IMR-90 (cell line): ENCODE measurements at regions not wholly inside any gene's neighbourhood (a gene's known extent, or its start where the extent isn't known, plus 50 kb on each side); places are given as distances from the start of the nearest gene placed in this dataset.
"Not testable (repeated sequence)": the region's sequence is repeated elsewhere in the genome, so short reads cannot be mapped to it uniquely, and the experiment has no call there.

ENCODE experiments used
- ATAC-seq: fragments of 200-7000 bp; cut with Tn5 transposase; 2 replicates; pipeline ENCODE4 v1.9.1; 2020; ENCODE audit warnings: low read depth, mild to moderate bottlenecking, moderate library complexity
- BruUV-seq: library from RNA; stranded (reverse); fragments of 400-500 nt; replicated peaks from 2 replicates; lab custom pipeline; 2021; lab: Mats Ljungman, UMichigan
- CTCF ChIA-PET: fragments of 300-600 bp; formaldehyde crosslinking; extraction: SDS; loops from one replicate; lab custom pipeline; 2021; ENCODE audit warnings: antibody characterized with exemption; lab: Yijun Ruan, JAX
- POLR2A ChIA-PET: fragments of 300-600 bp; sonication (Branson Sonifier 250); formaldehyde crosslinking; loops from one replicate; lab custom pipeline; 2022; ENCODE audit warnings: antibody characterized with exemption; ENCODE audit not compliant: unreplicated experiment; lab: Charles Lee
- DNase-seq: peaks from one replicate; pipeline ENCODE4 v3.0.0; 2013
- H2AFZ ChIP-seq: replicated peaks from 2 replicates; pipeline ENCODE3; 2013; ENCODE audit warnings: low read length, mild to moderate bottlenecking; ENCODE audit not compliant: poor library complexity
- H2AK5ac ChIP-seq: 2 replicates; pipeline ENCODE4 v1.6.1; 2013; ENCODE audit warnings: low read depth, low read length, inconsistent platforms
- H2AK9ac ChIP-seq: replicated peaks from 2 replicates; pipeline ENCODE3; 2013; ENCODE audit warnings: mild to moderate bottlenecking, low read depth, low read length, moderate library complexity; ENCODE audit not compliant: poor library complexity
- H2BK120ac ChIP-seq: 2 replicates; pipeline ENCODE4 v1.6.1; 2013; ENCODE audit warnings: low read depth, low read length, inconsistent platforms
- H2BK15ac ChIP-seq: 3 replicates; pipeline ENCODE4 v1.6.1; 2013; ENCODE audit warnings: low read depth, low read length, inconsistent platforms
- H2BK20ac ChIP-seq: 2 replicates; pipeline ENCODE4 v1.6.1; 2013; ENCODE audit warnings: low read depth, mild to moderate bottlenecking, inconsistent platforms, low read length, moderate library complexity
- H2BK5ac ChIP-seq: 2 replicates; pipeline ENCODE4 v1.6.1; 2013; ENCODE audit warnings: mild to moderate bottlenecking, low read depth, low read length, inconsistent platforms; ENCODE audit not compliant: poor library complexity, severe bottlenecking
- H3K14ac ChIP-seq: replicated peaks from 2 replicates; pipeline ENCODE4 v1.6.1; 2013; ENCODE audit warnings: low read depth, low read length, inconsistent platforms
- H3K18ac ChIP-seq: 2 replicates; pipeline ENCODE4 v1.6.1; 2013; ENCODE audit warnings: low read depth, low read length, control low read depth
- H3K23ac ChIP-seq: 2 replicates; pipeline ENCODE4 v1.6.1; 2013; ENCODE audit warnings: low read depth, low read length, inconsistent platforms
- H3K27ac ChIP-seq: 2 replicates; pipeline ENCODE4 v1.5.1; 2013; ENCODE audit warnings: mild to moderate bottlenecking, control low read depth, low read length; ENCODE audit not compliant: insufficient read depth
- H3K27me3 ChIP-seq: 2 replicates; pipeline ENCODE4 v1.6.1; 2013; ENCODE audit warnings: low read length; ENCODE audit not compliant: control insufficient read depth, insufficient read depth
- H3K36me3 ChIP-seq: 2 replicates; pipeline ENCODE4 v1.6.1; 2013; ENCODE audit warnings: low read length, mixed read lengths; ENCODE audit not compliant: control insufficient read depth, insufficient read depth
- H3K4ac ChIP-seq: 2 replicates; pipeline ENCODE4 v1.6.1; 2013; ENCODE audit warnings: low read depth, low read length, inconsistent platforms
- H3K4me1 ChIP-seq: 2 replicates; pipeline ENCODE4 v1.6.1; 2013; ENCODE audit warnings: low read length, mixed read lengths; ENCODE audit not compliant: control insufficient read depth, insufficient read depth
- H3K4me2 ChIP-seq: 2 replicates; pipeline ENCODE4 v1.6.1; 2013; ENCODE audit warnings: low read depth, mild to moderate bottlenecking, control low read depth, low read length, moderate library complexity
- H3K4me3 ChIP-seq: 2 replicates; pipeline ENCODE4 v1.5.1; 2013; ENCODE audit warnings: low read depth, mild to moderate bottlenecking, control low read depth, low read length, moderate library complexity; ENCODE audit not compliant: insufficient read depth
- H3K56ac ChIP-seq: 2 replicates; pipeline ENCODE4 v1.6.1; 2013; ENCODE audit warnings: low read length, inconsistent platforms; ENCODE audit not compliant: insufficient read depth; ENCODE audit errors: extremely low read depth
- H3K79me1 ChIP-seq, 2 experiments: 2 replicates each; pipeline ENCODE4 v1.6.1; 2013; ENCODE audit warnings: low read length in 2 of 2, inconsistent platforms in 1 of 2, low read depth in 1 of 2
- H3K9ac ChIP-seq: 2 replicates; pipeline ENCODE4 v1.6.1; 2013; ENCODE audit warnings: low read depth, low read length, control low read depth
- H3K9me1 ChIP-seq: 2 replicates; pipeline ENCODE4 v1.6.1; 2013; ENCODE audit warnings: low read length, inconsistent platforms; ENCODE audit not compliant: insufficient read depth
- H3K9me3 ChIP-seq: 2 replicates; pipeline ENCODE4 v1.6.1; 2013; ENCODE audit warnings: low read length; ENCODE audit not compliant: control insufficient read depth, insufficient read depth
- H4K20me1 ChIP-seq: 2 replicates; pipeline ENCODE4 v1.6.1; 2013; ENCODE audit warnings: low read length, inconsistent platforms; ENCODE audit not compliant: insufficient read depth
- H4K5ac ChIP-seq: 2 replicates; pipeline ENCODE4 v1.6.1; 2013; ENCODE audit warnings: mild to moderate bottlenecking, low read depth, low read length, control low read depth
- H4K8ac ChIP-seq, 2 experiments: 2 replicates each; pipeline ENCODE4 v1.6.1; 2013; ENCODE audit warnings: low read depth in 2 of 2, low read length in 2 of 2, control low read depth in 1 of 2, inconsistent platforms in 1 of 2
- H4K91ac ChIP-seq: 2 replicates; pipeline ENCODE4 v1.6.1; 2013; ENCODE audit warnings: low read depth, low read length, inconsistent platforms; ENCODE audit not compliant: insufficient read depth
- WGBS, 2 experiments: methylation state at CpG; one replicate each; pipeline versions ENCODE4 v1.1.5 to v1.1.7; 2013; ENCODE audit warnings: missing lambda C conversion rate in 2 of 2; ENCODE audit not compliant: insufficient read length in 1 of 2; ENCODE audit errors: extremely low coverage in 2 of 2; 5-methylcytosine and 5-hydroxymethylcytosine counted together
- dilution Hi-C: fragments of 300-500 bp; cut with HindIII; formaldehyde crosslinking; loops from one replicate; pipeline ENCODE4 v1.14.3; 2018; ENCODE audit warnings: low sequenced_read_pairs; ENCODE audit not compliant: unreplicated experiment
- in situ Hi-C: fragments of 300-500 bp; cut with MboI; formaldehyde crosslinking; loops from 3 replicates; pipeline ENCODE4 v1.14.3; 2019; ENCODE audit warnings: low sequenced_read_pairs, inconsistent platforms, mixed read lengths
- intact Hi-C: fragments of 100-400 bp; cut with micrococcal nuclease; formaldehyde crosslinking; loops from 2 replicates; pipeline ENCODE4 v1.10.0; 2022

- POLR2A ChIA-PET, CTCF ChIA-PET, H3K23ac ChIP-seq, H2BK15ac ChIP-seq, H4K91ac ChIP-seq, H3K4me3 ChIP-seq, H2AK9ac ChIP-seq, H3K4me1 ChIP-seq, H4K5ac ChIP-seq, H4K8ac ChIP-seq, H3K9ac ChIP-seq, H2AK5ac ChIP-seq, H4K20me1 ChIP-seq, H2BK20ac ChIP-seq, H3K27me3 ChIP-seq, DNase-seq, ATAC-seq, H3K56ac ChIP-seq, H3K9me1 ChIP-seq, in situ Hi-C loops, H3K9me3 ChIP-seq, H3K4ac ChIP-seq, H2BK120ac ChIP-seq, dilution Hi-C loops, H3K36me3 ChIP-seq, H3K4me2 ChIP-seq, H3K27ac ChIP-seq, BruUV-seq, H2AFZ ChIP-seq, H2BK5ac ChIP-seq, H3K18ac ChIP-seq, intact Hi-C loops, H3K79me1 ChIP-seq, H3K14ac ChIP-seq: not testable (repeated sequence)
- WGBS, 2 experiments, result no CpG with 5 or more reads among the region's 2 CpGs
Observed at GRCh38 chr2:8250290-8250689, 431.6 kb upstream of the ID2 start.
